ENCODE measurements at regions not wholly inside any gene's neighbourhood (a gene's known extent, or its start where the extent isn't known, plus 50 kb on each side); places are given as distances from the start of the nearest gene placed in this dataset.
"Not testable (repeated sequence)": the region's sequence is repeated elsewhere in the genome, so short reads cannot be mapped to it uniquely, and the experiment has no call there.

DNA sequence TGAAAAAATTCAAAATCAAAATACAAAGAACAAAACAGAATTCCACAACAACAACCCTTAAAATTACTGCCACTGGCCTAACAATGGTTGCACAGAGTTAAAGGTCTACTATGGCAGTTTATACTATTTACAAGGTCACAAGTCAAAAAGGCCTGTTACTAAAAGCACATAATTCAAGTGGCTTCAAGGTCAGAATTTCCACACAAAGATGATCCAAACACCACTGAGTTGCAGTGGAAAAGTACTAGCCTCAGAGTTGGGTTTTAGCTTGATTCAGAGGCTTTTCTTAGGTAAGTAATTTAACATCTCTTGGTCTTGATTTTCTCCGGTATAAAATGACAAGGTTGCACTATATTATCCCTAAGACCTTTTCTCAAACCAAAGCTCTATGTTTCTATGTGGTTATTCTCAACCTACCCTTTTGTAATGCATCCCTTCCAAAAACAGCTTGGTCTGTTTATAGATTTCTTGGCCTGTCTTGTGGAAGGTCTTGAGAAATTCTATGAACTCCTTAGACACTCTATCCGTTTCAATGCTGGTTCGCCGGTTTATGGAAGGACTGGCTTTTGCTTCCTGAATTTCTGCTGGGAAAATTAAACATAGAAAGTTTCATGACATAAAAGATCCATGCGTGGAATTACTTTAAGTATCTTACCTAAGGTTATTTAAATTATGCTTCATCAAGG, 69.5 kb downstream of the MDH2 start:
- not testable (repeated sequence) for DNase-seq (ENCODE audit: low read depth)

DNA sequence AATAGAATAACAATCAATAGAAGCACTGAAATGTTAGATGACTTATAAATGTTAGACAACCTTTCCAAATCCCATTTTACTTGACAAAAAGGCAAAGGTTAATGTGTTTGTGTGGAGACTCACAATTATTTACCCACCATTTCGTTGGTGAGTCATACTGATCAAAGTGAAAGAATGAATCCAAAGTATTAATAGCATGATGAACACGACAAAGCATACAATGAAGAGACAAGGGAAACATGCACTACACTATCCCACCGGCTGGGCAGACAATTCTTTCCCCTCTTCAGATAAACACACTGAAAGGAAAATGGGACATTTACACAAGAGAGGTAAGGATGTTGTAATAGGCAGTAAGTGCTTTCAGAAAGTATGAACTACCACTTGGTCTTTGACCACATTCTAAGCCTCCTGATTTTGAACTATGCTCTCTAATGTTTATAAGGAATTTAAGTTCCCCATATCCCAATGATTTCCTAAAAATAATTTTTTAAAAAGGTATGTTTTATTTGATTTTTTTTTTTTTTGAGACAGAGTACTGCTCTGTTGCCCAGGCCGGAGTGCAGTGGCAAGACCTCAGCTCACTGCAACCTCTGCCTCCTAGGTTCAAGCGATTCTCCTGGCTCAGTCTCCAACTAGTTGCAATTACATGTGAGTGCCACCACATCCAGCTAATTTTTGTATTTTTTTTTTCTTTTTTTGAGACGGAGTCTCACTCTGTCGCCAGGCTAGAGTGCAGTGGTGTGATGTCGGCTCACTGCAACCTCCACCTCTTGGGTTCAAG, 70.5 kb downstream of the MDH2 start:
- DNase-seq (ENCODE audit: low read depth), result peak; percentile 32

DNA sequence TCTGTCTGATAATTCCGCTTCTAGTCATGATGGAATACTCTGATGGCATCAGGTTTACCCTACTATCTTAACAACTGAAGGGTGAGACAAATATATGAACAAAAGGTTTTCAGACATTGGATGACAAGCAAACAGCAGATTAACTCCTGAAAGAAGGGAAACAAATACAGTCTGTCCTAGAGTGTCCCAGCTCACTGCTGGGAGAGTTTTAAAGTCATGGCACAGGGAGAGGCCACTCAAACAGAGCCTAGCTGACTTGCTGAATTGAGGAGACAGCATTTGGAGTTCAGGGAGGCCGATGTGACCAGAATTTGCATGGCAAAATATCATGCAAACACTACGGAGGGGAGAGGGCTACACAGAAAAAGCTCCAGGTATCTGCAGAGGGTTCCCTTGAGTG, 73.1 kb downstream of the MDH2 start:
- no peak for DNase-seq (ENCODE audit: low read depth)

GRCh38 chr7:76122516-76123239, 74.8 kb downstream of the MDH2 start:
- DNase-seq (ENCODE audit: low read depth), result no peak

- no peak for DNase-seq (ENCODE audit: low read depth)
Measured at GRCh38 chr7:76123316-76123715, 75.4 kb downstream of the MDH2 start.

DNA sequence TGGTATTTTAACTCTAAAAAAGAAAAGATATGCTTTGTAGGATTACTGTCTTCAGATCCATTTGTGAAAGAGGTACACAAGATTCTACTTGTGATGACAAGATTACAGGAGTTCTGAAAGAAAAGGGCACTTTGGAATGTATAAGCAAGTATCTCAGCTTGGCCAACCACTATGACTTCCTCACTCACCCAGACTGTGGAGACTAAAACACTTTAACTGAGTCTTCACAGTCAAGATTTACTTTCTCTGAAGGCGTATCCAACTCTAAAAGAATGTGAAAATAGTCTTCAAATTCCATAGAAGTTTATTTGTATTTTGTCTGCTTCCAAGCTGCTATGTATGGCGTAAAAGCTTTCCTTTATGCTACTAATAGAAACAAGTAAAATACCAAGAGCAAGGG, 76.1 kb upstream of the SRRM3 start:
- DNase-seq (ENCODE audit: low read depth), result no peak

DNA sequence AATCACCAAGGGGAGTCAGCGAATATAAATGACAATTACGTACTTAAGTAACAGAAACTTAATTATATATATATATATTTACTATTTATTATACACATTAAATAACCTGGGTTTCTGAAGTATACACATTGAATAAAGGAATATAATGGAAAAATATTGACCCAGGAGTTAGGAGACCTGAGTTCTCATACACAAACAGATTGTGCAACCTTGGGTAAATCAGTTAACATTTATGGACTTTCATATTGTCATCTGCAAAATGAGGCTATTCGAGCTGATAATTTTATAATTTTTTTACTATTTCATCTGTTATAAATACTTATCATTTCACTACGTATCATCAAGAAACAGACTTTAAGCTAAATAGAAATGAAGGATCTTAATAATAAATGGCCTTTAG, 75.1 kb upstream of the SRRM3 start:
- DNase-seq (ENCODE audit: low read depth), result no peak

GRCh38 chr7:76129366-76129765, 72.3 kb upstream of the SRRM3 start:
- DNase-seq (ENCODE audit: low read depth), result peak; percentile 34

GRCh38 chr7:76129836-76130235, 71.9 kb upstream of the SRRM3 start:
- no peak for DNase-seq (ENCODE audit: low read depth)

GRCh38 chr7:76130661-76131060, 71.0 kb upstream of the SRRM3 start:
- DNase-seq (ENCODE audit: low read depth), result peak; percentile 57

- DNase-seq (ENCODE audit: low read depth), result not testable (repeated sequence)
Measured at GRCh38 chr7:76131887-76132286, 69.8 kb upstream of the SRRM3 start.

DNA sequence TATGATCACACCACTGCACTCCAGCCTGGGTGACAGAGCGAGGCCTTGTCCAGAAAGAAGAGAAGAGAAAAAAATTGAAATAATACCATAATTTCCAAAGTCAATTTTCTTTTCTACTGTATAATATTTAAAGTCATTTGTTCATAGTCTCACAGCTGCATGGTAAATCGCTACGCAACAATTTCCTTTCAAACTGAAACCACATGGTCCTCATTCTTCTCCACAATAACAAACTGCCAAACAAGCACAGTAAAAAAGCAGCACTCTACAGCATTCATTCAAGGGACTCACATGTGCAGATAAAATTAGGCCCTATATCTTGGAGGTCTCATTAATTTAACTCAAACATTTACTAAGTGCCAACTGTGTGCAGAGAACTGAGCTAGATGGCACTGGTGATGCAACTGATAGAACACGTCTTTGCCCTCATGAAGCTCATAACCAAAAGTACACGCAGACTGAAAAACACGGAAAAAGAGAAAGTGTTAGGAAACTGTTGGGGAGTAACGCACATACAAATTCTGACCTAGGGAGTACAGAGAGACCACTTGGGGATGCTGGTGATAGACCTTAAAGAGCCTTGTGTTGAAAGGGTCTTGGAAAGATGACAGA, 68.4 kb upstream of the SRRM3 start:
- DNase-seq (ENCODE audit: low read depth), result no peak

GRCh38 chr7:76133839-76134238, 67.9 kb upstream of the SRRM3 start:
- no peak for DNase-seq (ENCODE audit: low read depth)

DNA sequence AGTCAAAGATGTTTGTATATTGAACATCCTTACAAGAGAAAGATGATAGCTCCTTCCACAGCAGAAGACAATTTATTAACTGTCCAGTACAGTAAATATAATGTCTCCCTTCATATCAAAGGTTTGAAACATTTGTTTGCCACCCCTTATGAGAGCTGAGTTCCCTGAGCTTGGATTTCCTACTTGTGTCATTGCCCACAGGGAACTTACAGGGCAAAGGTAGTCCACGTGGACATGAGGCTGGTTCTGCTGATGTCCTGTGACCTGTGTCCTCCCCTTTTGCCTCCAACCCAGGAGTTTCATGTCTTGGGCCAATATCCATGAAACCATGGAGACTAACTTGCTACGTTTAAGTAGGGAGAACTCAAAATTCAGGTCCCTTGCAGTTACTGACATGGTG, 66.4 kb upstream of the SRRM3 start:
- not testable (repeated sequence) for DNase-seq (ENCODE audit: low read depth)

DNA sequence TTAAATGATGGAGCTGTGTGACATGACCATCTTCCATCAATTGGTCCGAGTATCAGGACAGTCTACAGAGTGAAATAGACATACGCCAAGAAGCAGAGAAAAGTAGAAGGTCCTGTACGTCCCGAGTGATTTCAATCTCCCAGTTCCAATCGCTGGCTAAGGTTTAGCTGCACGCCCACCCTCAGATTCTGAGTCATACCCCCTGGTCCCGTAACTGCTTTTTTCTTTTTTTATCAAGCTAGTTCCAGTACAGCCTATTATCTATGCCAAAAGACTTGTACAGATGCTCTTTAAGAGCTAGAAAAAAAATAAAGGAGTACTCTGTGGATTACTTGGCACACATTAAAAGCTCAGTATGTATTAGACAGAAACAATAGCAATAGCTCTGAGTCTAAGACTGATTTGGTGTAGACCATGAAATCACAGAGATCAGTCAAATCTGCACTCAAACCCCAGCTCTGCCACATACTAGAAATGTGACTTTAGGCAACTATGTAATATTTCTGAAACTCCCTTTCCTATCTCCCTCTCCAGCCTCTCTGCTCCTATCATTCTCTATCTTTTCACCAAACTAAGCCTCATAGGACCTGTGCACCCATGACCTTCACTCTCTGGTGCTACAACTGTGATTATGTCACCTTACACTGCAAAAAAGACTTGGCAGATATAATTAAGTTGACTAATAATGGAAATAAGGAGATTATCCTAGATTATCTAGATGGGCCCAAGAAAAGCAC, 63.0 kb upstream of the SRRM3 start:
- DNase-seq (ENCODE audit: low read depth), result not testable (repeated sequence)

DNA sequence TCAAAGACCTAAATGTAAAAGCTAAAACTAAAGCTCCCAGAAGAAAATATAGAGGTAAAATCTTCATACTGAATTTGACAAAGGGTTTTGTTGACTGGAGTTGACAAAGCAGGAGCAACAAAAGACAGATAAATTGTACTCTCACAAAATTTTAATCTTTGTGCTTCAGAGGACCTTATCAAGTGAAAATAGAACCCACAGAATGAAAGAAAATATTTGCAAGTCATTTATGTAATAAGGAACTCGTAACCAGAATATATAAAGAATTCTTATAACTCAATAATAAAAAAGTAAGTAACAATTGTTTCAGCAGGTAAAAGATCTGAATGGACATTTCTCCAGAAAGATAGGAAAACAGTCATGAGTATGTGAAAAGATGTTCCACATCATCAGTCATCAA, 62.0 kb upstream of the SRRM3 start:
- DNase-seq (ENCODE audit: low read depth), result no peak

DNA sequence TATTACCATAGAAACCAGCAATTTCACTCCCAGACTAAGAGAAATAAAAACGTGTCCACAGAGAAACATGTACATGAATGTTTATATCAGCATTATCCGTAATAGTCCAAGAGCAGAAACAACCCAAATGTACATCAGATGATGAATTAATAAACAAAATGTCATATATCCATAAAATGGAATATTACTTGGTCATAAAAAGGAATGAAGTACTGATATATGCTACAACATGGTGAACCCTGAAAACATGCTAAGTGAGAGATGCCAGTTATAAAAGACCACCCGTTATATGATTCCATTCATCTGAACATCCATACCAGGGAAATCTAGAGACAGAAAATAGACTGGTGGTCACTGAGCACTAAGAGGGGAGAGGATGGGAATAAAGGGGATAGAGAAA, 61.4 kb upstream of the SRRM3 start:
- DNase-seq (ENCODE audit: low read depth), result not testable (repeated sequence)

DNA sequence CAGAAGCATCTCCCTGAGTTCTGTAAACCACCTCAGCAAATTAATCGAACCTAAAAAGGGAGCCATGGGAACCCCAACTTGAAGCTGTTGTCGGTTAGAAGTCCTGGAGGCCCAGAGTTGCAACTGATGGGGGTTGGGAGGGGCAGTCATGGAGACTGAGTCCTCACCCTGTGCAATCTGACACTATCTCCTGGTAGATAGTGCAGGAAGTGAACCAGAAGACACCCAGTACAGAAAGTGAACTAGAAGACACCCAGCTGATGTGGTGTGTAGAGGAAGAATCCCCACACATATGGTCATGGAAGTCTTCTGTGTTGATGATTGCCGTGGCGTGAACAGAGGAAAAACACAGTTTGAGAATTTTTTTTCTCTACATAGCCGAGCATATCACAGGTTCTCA, 58.8 kb upstream of the SRRM3 start:
- no peak for DNase-seq (ENCODE audit: low read depth)

DNA sequence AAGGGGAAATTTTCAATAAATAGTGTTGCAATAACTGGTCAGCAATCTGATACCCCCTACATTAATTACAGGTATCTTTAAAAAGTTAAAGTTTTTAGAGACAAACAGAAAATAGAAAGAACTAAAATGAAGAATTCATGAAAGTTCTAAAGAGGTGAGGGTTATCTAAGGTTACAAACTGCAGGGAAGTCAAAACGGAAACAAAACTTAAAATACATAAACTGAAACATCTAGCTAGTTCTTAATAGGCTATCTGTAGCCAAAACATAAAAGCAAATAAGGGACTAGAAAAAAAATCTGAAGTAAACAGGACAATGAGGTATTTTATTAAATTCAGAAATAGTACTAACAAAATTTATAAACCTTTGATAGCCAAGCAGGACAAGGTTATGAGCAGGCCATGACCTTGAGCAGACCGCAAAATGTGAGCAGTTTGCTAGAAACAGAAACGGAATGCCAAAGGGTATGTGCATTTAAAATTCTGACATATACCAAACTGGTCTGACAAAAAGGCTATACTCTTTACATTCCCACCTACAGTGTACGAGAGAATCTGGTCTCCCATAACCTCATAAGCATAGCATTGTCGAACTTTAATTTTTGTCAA, 56.9 kb upstream of the SRRM3 start:
- not testable (repeated sequence) for DNase-seq (ENCODE audit: low read depth)

DNA sequence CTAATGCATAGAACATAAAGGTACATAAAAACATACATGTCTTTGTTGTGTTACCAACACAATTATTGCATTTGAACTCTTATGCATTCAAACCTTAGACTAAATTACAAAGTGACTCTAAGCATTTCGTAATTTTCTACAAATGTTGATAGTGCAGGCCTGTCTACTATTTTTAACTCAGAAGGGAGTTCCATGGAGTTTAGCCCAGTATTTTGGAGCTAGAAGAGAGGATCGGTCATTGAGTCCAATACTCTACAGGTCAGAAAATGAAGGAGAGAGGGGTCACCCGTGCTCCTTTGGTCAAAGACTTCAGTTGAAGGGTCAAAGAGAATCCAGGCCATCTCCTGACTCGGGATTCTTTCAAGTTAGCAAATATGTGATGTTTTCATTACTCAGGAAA, 55.3 kb upstream of the SRRM3 start:
- DNase-seq (ENCODE audit: low read depth), result no peak

GRCh38 chr7:76148947-76149346, 52.7 kb upstream of the SRRM3 start:
- not testable (repeated sequence) for DNase-seq (ENCODE audit: low read depth)
